ENCODE measurements at regions not wholly inside any gene's neighbourhood (a gene's known extent, or its start where the extent isn't known, plus 50 kb on each side); places are given as distances from the start of the nearest gene placed in this dataset. TPM values are rescaled to one million over a fixed set of nuclear protein-coding genes. Genes with fewer than 3 reads are reported as not detected.
A peak's percentile ranks its signal among the peaks of the same experiment; 100 is the strongest.

GRCh38 chr10:79017882-79018520, 50.8 kb upstream of the ZMIZ1 start:
- Histone ChIP-seq H3K9me3 (ENCODE audit: control insufficient read depth in 4 of 4, insufficient read depth in 3 of 4, low read length in 3 of 4) (peaks cover 0 to 5% (median 0%) of the 10 kb centered on the region in 4 donors), H3K27me3 (ENCODE audit: control insufficient read depth in 3 of 3, insufficient read depth in 3 of 3, low read length in 2 of 3) (no peaks in the 10 kb centered on the region), H3K36me3 (ENCODE audit: control insufficient read depth in 4 of 4, insufficient read depth in 4 of 4, low read length in 4 of 4) (no peaks in the 10 kb centered on the region), H3K4me1 (ENCODE audit: control insufficient read depth in 5 of 5, insufficient read depth in 5 of 5, low read length in 5 of 5) (peaks cover 0 to 23% (median 4%) of the 10 kb centered on the region in 5 donors), H3K9ac (ENCODE audit: insufficient read depth in 1 of 2, low read length in 2 of 2) (no peak overlapping the region), H3K27ac (ENCODE audit: low read depth in 1 of 2, low read length in 1 of 2) (no peak overlapping the region), H3K4me3 (no peak overlapping the region)
- peak in 1 of 3 donors; percentile 6 for DNase-seq
- 85 to 89% methylated on average over 4 of the region's 4 CpGs for WGBS, 2 donors
- TF ChIP-seq, protein P1, sequence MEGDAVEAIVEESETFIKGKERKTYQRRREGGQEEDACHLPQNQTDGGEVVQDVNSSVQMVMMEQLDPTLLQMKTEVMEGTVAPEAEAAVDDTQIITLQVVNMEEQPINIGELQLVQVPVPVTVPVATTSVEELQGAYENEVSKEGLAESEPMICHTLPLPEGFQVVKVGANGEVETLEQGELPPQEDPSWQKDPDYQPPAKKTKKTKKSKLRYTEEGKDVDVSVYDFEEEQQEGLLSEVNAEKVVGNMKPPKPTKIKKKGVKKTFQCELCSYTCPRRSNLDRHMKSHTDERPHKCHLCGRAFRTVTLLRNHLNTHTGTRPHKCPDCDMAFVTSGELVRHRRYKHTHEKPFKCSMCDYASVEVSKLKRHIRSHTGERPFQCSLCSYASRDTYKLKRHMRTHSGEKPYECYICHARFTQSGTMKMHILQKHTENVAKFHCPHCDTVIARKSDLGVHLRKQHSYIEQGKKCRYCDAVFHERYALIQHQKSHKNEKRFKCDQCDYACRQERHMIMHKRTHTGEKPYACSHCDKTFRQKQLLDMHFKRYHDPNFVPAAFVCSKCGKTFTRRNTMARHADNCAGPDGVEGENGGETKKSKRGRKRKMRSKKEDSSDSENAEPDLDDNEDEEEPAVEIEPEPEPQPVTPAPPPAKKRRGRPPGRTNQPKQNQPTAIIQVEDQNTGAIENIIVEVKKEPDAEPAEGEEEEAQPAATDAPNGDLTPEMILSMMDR (IDR thresholded peaks at IDR 0.05; ENCODE audit: control extremely low read depth, extremely low read depth) = no peak
- no peak for ATAC-seq (ENCODE audit: insufficient read depth, low FRiP score)

- Histone ChIP-seq H3K36me3 (ENCODE audit: control insufficient read depth in 4 of 4, insufficient read depth in 4 of 4, low read length in 4 of 4) (no peaks in the 10 kb centered on the region), H3K9ac (ENCODE audit: insufficient read depth in 1 of 2, low read length in 2 of 2) (no peak overlapping the region), H3K27ac (ENCODE audit: low read depth in 1 of 2, low read length in 1 of 2) (no peak overlapping the region), H3K4me1 (ENCODE audit: control insufficient read depth in 5 of 5, insufficient read depth in 5 of 5, low read length in 5 of 5) (peaks cover 0 to 29% (median 6%) of the 10 kb centered on the region in 5 donors), H3K4me3 (no peak overlapping the region), H3K27me3 (ENCODE audit: control insufficient read depth in 3 of 3, insufficient read depth in 3 of 3, low read length in 2 of 3) (no peaks in the 10 kb centered on the region), H3K9me3 (ENCODE audit: control insufficient read depth in 4 of 4, insufficient read depth in 3 of 4, low read length in 3 of 4) (peaks cover 0 to 5% (median 0%) of the 10 kb centered on the region in 4 donors)
- peak; percentile 77 to 91 (median 78) for DNase-seq
- ATAC-seq (ENCODE audit: insufficient read depth, low FRiP score) = no peak
- 60 to 73% methylated on average over 5 of the region's 5 CpGs for WGBS, 2 donors
- TF ChIP-seq, protein P1 (IDR thresholded peaks at IDR 0.05; ENCODE audit: control extremely low read depth, extremely low read depth) = no peak
These were observed 50.2 kb upstream of the ZMIZ1 start for GRCh38 chr10:79018521-79019011.

Small RNA genes lying in the stretch of these regions (small RNA-seq; reads per million reads assigned to genes)
- gene RF00056 (ENCODE audit: low replicate concordance) = not detected

Measured in lung (tissue), 12 donors.